LNCAP (cell line): ENCODE measurements at regions not wholly inside any gene's neighbourhood (a gene's known extent, or its start where the extent isn't known, plus 50 kb on each side); places are given as distances from the start of the nearest gene placed in this dataset.

ENCODE experiments used
- TF ChIP-seq, protein P1 (sequence below): fragments of 450-650 bp; IDR thresholded peaks from 2 replicates; pipeline ENCODE4 v1.5.1; 2017; ENCODE audit warnings: mild to moderate bottlenecking

- TF ChIP-seq, protein P1, sequence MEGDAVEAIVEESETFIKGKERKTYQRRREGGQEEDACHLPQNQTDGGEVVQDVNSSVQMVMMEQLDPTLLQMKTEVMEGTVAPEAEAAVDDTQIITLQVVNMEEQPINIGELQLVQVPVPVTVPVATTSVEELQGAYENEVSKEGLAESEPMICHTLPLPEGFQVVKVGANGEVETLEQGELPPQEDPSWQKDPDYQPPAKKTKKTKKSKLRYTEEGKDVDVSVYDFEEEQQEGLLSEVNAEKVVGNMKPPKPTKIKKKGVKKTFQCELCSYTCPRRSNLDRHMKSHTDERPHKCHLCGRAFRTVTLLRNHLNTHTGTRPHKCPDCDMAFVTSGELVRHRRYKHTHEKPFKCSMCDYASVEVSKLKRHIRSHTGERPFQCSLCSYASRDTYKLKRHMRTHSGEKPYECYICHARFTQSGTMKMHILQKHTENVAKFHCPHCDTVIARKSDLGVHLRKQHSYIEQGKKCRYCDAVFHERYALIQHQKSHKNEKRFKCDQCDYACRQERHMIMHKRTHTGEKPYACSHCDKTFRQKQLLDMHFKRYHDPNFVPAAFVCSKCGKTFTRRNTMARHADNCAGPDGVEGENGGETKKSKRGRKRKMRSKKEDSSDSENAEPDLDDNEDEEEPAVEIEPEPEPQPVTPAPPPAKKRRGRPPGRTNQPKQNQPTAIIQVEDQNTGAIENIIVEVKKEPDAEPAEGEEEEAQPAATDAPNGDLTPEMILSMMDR, result no peak
Measured at GRCh38 chr2:138444411-138444810, 57.2 kb upstream of the SPOPL start.

DNA sequence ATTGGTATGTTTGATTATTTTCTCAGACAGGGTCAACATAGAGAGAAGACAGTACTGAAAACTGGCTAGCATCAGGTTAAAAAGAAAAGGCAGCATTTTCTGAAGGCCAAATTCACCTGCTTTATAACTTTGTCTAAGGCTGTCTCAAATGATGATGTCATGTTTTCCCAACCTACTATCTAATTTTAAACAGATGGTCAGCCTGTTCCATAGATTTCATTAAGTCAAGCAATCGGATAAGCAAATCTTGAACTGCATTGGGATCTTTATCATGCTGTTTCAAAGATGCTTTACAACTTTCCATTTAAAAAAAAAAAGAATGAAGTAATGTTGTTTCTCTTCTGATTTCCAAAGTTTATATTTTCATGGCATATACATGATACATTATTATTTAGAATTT is 56.3 kb upstream of the SPOPL start:
- TF ChIP-seq, protein P1, result no peak

DNA sequence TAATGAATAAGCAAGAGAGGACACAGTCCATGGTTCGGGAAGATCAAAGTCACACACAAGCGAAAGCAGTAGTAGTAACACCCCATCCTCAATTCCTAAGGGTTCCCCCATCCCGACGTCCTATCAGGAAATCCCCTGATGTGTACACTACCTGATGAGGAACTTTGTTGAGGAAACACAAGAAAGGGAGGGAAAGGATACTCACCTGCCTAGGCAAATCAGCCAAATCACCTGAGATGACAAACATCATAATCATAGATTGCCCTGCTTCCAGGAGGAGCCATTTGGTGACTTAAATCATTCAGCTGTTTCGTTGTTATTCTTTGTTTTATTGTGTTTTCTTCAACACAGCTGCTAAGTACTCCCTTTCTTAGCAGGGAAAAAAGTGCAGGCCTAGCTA is 55.5 kb upstream of the SPOPL start:
- TF ChIP-seq, protein P1, result no peak

GRCh38 chr2:138447889-138448570 is 53.5 kb upstream of the SPOPL start:
- TF ChIP-seq, protein P1, result no peak
